HG03521 (cell line): ENCODE measurements at regions not wholly inside any gene's neighbourhood (a gene's known extent, or its start where the extent isn't known, plus 50 kb on each side); places are given as distances from the start of the nearest gene placed in this dataset.
"Not testable (repeated sequence)": the region's sequence is repeated elsewhere in the genome, so short reads cannot be mapped to it uniquely, and the experiment has no call there.

Source experiments
- ATAC-seq: cut with Tn5 transposase; IDR thresholded peaks from one replicate; pipeline ENCODE4 v1.9.1; 2021; ENCODE audit warnings: mild to moderate bottlenecking, moderate library complexity; ENCODE audit not compliant: unreplicated experiment

GRCh38 chr19:32063601-32064000 lies 281.8 kb upstream of the ZNF507 start:
- no peak for ATAC-seq

- no peak for ATAC-seq
Observed at GRCh38 chr19:32066056-32066455, 279.4 kb upstream of the ZNF507 start.

DNA sequence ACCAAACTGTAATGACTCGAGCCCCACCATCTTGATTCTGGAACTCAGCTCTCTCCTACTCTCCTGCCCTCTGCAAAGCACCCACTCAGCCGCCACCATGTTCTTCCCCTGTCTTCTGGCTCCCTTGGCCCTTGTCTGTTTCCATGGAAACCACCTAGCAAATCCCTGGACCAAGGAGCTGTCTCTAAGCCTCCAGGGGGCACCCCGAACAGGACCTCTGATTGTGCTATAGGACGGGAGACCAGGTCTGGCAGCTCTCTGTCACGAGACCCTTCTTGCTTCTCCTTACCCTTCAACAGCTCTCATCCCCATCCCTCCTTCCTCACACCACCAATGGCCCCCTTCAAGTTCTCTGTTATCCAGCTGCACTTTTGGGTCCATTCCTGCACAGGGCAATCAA lies 277.7 kb upstream of the ZNF507 start:
- ATAC-seq: no peak

- no peak for ATAC-seq
Observed at GRCh38 chr19:32068793-32069192, 276.6 kb upstream of the ZNF507 start.

DNA sequence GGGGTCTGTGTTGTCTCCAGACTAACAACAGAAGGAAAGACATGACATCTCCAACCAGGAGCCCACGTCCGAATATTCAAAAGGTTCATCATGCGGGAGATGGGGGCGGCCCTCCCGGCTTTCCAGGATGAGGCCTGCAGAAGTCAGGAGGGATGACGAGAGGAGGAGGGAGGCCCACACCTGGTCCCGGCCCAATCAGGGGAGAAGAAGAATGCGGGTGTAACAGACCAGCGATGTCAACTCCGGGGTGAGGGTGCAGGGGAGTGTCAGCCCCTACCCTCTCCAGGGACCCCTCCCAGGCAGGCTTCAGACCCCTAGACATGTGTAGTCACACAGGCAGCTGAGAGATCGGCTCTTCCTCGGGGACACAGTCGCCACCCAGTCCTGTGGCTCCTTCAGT lies 275.3 kb upstream of the ZNF507 start:
- ATAC-seq: no peak

DNA sequence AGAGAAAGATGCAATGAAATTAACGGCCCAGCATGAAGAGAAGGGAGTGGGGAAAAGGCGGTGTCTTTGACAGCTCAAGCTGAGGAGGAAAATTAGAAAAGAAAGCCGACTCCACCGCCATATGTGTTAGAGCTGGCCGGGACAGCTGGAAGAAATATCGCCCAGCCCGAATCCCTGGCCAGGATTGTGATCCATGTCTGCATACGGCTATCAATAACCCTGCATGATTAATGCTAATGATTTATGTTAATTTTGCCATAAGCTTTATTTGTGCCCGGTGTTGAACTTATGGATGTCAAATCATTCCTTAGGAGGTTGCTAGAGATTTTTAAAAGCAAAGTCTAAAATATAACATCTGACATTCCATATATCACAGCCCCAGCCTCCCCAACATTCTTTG lies 263.4 kb upstream of the ZNF507 start:
- ATAC-seq: no peak

DNA sequence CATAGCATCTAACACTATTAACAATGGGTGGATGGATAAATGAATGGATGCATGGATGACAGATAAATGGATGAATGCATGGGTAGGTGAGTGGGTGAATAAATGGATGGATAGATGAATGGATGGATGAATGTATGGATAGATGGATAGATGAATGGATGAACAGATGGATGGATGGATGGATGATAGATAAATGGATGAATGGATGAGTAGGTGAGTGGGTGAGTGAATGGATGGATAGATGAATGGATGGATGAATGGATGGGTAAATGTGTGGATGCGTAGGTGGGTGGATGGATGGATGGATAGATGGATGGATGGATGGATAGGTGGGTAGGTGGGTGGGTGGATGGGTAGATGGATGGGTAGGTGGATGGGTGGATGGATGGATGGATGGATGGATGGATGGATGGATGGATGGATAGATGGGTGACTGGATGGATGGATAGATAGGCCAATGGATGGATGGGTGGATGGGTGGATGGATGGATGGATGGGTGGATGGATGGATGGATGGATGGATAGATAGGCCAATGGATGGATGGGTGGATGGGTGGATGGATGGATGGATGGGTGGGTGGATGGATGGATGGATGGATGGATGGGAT lies 260.6 kb upstream of the ZNF507 start:
- ATAC-seq: not testable (repeated sequence)

DNA sequence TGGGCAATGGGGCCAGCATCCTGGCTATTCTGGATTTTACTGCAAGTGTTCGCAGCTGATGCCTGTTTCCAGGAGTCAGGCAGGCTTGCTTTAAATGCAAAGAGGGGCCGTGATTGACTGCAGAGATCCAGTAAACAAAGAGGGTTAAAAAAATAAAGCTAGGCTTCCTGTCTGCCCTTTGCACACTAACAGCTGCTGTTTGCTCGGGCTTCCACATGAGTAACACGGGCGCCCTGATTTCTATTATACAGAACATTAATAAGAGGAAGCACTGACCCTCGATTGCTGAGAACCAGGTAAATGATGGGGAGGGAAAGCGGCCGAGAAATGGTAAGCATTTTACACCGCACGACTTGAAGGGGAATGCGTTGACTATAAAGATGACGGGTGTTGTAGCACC lies 254.2 kb upstream of the ZNF507 start:
- ATAC-seq: no peak

DNA sequence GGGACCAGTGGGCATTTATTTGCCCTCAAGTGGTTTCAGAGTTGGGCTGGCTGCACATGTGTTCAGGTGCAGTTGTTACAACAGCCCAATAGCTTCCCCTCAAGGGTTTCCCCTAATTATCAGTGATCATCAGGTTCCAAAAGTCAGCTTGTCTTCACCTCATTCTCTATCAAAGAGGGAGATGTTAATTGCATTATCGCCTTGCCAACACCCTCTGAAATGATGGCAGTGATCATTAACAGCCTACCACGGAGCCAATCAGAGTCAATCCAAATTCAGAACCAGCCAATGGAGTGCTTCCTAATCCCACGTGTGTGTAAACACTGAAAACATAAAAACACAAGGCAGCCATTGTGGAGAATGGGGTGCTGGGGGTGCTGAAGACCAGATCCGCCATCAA lies 248.4 kb upstream of the ZNF507 start:
- ATAC-seq: no peak

- ATAC-seq: no peak
Observed at GRCh38 chr19:32097620-32098019, 247.8 kb upstream of the ZNF507 start.

DNA sequence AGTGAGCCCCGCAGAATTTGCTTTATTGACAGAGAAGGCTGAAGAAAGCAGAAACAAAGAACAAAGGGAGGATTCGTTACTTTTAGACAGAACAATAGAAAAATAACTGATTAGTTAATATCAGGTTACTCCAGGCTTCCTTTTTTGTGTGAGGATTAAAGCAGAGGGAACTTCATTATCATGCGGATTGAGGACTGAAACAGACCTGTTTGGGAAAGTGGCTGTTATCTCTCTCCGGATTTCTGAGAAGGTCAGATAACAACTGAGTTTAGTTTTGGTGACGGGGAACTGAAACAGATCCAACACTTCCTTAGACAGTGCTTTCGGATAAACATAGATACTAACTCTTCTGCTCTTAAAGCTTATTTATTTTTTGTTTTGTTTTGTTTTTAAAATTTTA lies 246.4 kb upstream of the ZNF507 start:
- no peak for ATAC-seq

DNA sequence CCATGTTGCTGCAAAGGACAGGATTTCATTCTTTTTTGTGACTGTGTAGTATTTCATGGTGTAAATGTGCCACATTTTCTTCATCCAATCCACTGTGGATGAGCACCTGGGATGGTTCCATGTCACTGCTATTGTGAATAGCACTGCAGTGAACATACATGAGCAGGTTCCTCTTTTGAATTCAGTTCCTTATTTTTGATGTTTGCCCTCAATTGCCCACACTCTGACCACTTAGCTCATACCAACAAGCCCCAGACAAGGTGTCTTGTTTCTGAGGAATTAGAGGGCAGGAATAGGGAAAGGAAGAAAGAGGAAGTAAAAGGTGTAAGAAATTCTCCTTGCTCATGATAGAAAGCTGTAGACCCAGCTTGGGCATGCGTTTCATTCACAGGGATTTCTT lies 244.2 kb upstream of the ZNF507 start:
- no peak for ATAC-seq

DNA sequence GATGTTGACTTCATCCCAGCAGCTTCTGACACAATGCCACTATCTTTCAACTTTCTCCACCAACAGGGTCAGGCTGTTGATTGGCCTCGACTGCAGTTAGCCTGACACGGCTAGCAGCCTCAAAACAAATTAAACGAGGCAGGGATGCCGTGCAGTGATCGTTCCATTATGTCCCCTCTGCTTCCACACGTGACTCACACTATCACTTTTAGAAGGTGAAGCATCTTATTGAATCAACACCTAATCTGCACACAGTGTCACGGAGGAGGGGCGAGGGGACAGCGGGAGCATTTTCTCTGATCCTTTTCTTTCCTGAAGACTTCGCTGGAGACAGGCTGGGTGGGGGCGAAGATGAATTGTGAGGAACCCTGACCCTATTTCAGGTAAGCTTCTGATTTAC lies 241.9 kb upstream of the ZNF507 start:
- no peak for ATAC-seq

GRCh38 chr19:32104153-32104849 lies 241.1 kb upstream of the ZNF507 start:
- no peak for ATAC-seq

DNA sequence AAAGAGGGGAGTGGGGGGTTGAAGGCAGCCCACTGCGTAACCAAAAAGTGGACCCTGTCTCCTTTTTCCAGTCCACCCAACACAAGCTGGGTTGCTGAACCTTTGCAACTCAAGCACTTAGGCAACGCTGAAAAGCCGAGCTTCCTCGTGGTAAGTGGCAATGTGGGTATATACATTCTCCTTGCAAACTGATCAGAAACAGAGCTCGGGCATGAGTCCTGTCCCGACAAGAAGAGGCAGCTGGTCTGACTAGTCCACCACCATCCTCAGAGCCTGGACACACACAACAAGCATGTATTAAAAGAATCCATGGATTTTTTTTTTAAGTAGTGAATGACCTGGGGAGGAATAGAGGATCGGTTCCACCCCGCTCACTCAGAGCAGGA lies 240.6 kb upstream of the ZNF507 start:
- no peak for ATAC-seq

- no peak for ATAC-seq
Observed at GRCh38 chr19:32105527-32106310, 239.7 kb upstream of the ZNF507 start.

DNA sequence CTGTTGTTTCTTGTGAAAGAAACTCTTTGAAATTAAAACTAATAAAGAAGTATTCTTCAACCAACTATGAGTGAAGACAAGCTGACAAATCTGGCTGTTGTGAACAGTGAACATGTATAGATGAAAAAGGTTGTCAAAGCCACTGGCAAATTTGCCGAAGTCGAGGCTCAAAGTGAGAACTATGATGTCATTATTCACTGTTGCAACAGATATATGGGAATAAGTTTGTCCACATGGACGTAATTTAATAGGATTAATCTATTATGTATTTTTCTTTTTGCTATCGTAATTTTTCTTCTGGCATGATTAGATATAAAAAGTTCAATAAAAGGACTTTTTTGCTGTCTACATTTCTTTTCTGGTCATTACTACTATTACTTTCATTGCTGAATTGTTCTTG lies 223.2 kb upstream of the ZNF507 start:
- no peak for ATAC-seq

- no peak for ATAC-seq
Observed at GRCh38 chr19:32123355-32123940, 222.0 kb upstream of the ZNF507 start.

DNA sequence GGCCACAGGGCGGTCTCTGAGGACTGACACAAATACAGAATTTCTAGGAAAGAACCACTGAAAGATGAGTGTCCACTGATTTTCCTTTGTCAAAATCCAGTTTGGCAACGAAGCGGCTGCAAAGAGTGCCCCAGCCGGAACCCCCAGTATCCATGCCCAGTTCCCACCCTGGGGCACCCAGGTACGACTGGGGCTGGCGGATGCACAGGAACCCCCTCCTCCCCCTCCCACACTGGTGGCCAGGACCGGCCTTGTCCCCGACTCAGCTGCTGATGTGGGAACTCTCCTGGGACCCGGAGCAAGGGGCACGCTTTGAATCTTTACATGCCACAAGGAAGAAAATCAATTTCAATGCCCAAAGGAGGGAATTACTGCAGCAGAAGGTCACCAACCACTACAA lies 220.8 kb upstream of the ZNF507 start:
- ATAC-seq: no peak

DNA sequence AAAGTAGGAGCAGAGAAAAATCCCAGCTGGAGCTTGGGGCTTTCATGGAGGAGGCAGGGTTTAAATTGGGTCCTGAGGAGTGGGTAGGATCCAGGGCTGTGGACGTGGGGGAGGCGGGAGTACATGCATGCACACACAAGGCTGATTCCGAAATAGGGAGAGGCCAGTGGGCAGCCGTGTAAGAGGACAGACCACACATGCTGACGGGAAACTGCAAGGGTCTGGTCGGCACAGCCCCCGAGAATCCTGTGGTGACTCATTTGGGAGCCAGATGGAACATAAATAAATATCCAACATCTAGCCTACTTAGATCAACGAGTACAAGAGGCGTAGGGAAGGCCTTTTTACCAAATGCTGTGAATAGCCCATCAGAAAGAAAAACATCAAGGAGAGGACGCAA lies 216.3 kb upstream of the ZNF507 start:
- no peak for ATAC-seq

- ATAC-seq: no peak
Observed at GRCh38 chr19:32130332-32130731, 215.1 kb upstream of the ZNF507 start.

GRCh38 chr19:32131005-32131404 lies 214.4 kb upstream of the ZNF507 start:
- no peak for ATAC-seq
